HUES64 (cell line): ENCODE measurements at regions not wholly inside any gene's neighbourhood (a gene's known extent, or its start where the extent isn't known, plus 50 kb on each side); places are given as distances from the start of the nearest gene placed in this dataset.
"Not testable (repeated sequence)": the region's sequence is repeated elsewhere in the genome, so short reads cannot be mapped to it uniquely, and the experiment has no call there.

Source experiments
- H3K27ac ChIP-seq: 2 replicates; pipeline ENCODE4 v1.7.0; 2013; ENCODE audit warnings: low read depth, low read length, inconsistent platforms
- H3K27me3 ChIP-seq: 2 replicates; pipeline ENCODE4 v1.6.1; 2013; ENCODE audit warnings: mild to moderate bottlenecking, low read length; ENCODE audit not compliant: insufficient read depth
- H3K36me3 ChIP-seq: 2 replicates; pipeline ENCODE4 v1.6.1; 2013; ENCODE audit warnings: mild to moderate bottlenecking, low read length; ENCODE audit not compliant: insufficient read depth
- H3K4me1 ChIP-seq: 2 replicates; pipeline ENCODE4 v1.6.1; 2013; ENCODE audit warnings: mild to moderate bottlenecking, low read length, moderate library complexity; ENCODE audit not compliant: insufficient read depth
- H3K4me3 ChIP-seq: 2 replicates; pipeline ENCODE4 v1.5.1; 2013; ENCODE audit warnings: mild to moderate bottlenecking, low read length, moderate library complexity
- H3K9ac ChIP-seq: 2 replicates; pipeline ENCODE4 v1.6.1; 2013; ENCODE audit warnings: mild to moderate bottlenecking, low read depth, low read length
- H3K9me3 ChIP-seq: 2 replicates; pipeline ENCODE4 v1.6.1; 2013; ENCODE audit warnings: low read depth, low read length; ENCODE audit not compliant: insufficient read depth
- WGBS: fragments of 150-250, 120-280 bp; methylation state at CpG from one replicate; pipeline ENCODE4 v1.1.7; 2013; ENCODE audit warnings: missing lambda C conversion rate; 5-methylcytosine and 5-hydroxymethylcytosine counted together

- Histone ChIP-seq H3K27ac (no peak overlapping the region), H3K4me3 (no peak overlapping the region), H3K27me3 (no peaks in the 10 kb centered on the region), H3K9me3 (peaks cover 38% of the 10 kb centered on the region), H3K36me3 (no peaks in the 10 kb centered on the region), H3K9ac (no peak overlapping the region), H3K4me1 (peaks cover 11% of the 10 kb centered on the region)
- WGBS = no CpG with 5 or more reads among the region's 1 CpG
Observed at GRCh38 chr21:26275801-26276200, 105.2 kb upstream of the APP start.

DNA sequence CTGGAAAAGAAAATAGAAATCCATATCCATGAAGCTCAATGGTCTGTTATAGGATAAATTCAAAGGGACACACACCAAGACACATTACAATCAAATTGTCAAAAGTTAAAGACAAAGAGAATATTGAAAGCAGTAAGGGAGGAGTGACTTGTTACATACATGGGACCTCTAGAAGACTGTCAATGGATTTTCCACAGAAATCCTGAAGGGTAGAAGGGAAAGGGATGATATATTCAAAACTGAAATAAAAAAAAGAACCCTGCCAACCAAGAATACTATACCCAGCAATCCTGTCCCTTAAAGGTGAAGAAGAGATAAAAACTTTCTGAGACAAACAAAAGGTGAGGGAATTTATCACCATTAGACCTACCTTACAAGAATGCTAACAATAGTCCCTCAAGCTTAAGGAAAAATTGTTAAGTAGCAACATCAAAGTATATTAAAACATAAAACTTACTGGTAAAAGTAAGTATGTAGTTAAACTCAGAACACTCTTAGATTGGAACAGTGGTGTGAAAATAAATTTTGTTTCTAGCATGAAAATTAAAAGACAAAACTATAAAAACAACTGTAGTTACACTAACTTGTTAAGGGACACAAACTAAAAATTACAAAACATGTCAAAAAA lies 103.2 kb upstream of the APP start:
- H3K36me3 ChIP-seq = no peaks in the 10 kb centered on the region

DNA sequence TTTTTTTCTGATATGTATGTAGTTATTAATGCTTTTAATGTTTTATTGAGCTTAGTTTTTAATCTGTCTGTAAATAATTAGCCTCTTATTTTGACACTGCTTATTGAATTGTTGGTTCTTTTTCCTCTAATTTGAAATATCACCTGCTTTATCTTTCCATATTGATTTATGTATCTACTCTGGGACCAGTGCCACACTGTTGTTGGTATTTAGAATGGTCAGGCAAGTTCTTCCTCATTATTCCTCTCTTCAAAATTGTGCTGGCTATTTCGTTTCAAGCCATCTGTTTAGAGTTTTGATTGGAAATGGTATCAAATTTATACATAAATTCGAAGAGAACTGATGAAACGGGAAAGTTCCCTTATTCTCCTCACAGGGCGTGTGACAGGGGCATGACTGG lies 96.8 kb upstream of the APP start:
- Histone ChIP-seq H3K36me3 (no peaks in the 10 kb centered on the region), H3K9ac (no peak overlapping the region), H3K4me1 (no peaks in the 10 kb centered on the region), H3K27ac (no peak overlapping the region), H3K9me3 (peaks cover 6% of the 10 kb centered on the region; the same call in 1 of the 2 replicates), H3K4me3 (no peak overlapping the region), H3K27me3 (no peaks in the 10 kb centered on the region)
- WGBS = 85% methylated on average over 4 of the region's 4 CpGs

More for the DNA sequence above, 103.2 kb upstream of the APP start:
- no peak overlapping the region for H3K4me3 ChIP-seq
- no peaks in the 10 kb centered on the region for H3K27me3 ChIP-seq
- H3K4me1 ChIP-seq = no peaks in the 10 kb centered on the region
- H3K9ac ChIP-seq = no peak overlapping the region
- H3K9me3 ChIP-seq = peaks cover 40% of the 10 kb centered on the region
- H3K27ac ChIP-seq = no peak overlapping the region

DNA sequence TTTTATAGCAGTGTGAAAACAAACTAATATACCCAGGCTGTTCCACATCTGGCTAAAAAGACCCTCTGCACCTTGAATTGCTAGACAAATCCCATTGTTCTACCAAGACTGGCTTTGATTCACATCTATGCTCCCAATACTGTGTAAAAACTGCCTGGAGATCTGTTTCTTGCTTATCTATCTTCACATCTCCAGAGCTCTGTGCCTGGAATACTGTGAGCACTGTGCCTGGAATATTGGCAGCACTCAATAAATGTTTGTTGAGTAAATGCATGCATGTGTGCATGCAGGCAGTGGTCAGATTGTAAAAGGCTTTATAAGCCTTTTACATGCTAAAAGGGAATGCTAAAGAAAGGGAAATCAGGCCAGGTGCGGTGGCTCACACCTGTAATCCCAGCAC lies 75.5 kb upstream of the APP start:
- Histone ChIP-seq H3K4me1 (peaks cover 16% of the 10 kb centered on the region; the same call in 1 of the 2 replicates), H3K36me3 (no peaks in the 10 kb centered on the region), H3K4me3 (no peak overlapping the region), H3K9ac (no peak overlapping the region), H3K27me3 (no peaks in the 10 kb centered on the region), H3K9me3 (no peaks in the 10 kb centered on the region), H3K27ac (no peak overlapping the region)
- 89% methylated on average over 1 of the region's 1 CpG for WGBS

GRCh38 chr21:26245428-26245827 lies 74.9 kb upstream of the APP start:
- Histone ChIP-seq H3K9ac (no peak overlapping the region), H3K4me1 (peaks cover 16% of the 10 kb centered on the region; the same call in 1 of the 2 replicates), H3K27me3 (no peaks in the 10 kb centered on the region), H3K9me3 (no peaks in the 10 kb centered on the region), H3K27ac (no peak overlapping the region), H3K36me3 (no peaks in the 10 kb centered on the region), H3K4me3 (no peak overlapping the region)
- WGBS = 73% methylated on average over 2 of the region's 2 CpGs

DNA sequence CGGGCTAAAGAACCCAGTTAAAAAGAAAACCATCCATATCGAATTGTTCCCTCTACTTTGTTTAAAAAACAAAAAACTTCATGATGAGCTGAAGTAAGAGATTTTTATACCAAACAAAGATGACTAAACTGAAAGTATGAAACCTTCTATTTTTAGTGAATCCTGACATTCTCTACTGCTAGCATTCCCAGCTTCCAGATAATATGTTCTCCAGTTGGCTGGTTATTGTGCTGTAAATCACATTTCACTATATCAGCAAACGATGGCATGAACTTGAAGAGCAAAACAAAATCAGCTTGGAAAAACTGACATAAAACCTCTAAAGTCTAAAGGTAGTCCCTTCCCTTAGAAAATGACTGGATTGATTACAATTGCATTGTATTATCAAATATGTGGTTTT lies 68.1 kb upstream of the APP start:
- Histone ChIP-seq H3K4me3 (no peak overlapping the region), H3K4me1 (peaks cover 9% of the 10 kb centered on the region; the same call in 1 of the 2 replicates), H3K9ac (no peak overlapping the region), H3K27me3 (no peaks in the 10 kb centered on the region), H3K9me3 (peaks cover 5% of the 10 kb centered on the region), H3K36me3 (no peaks in the 10 kb centered on the region), H3K27ac (no peak overlapping the region)
- 100% methylated on average over 1 of the region's 3 CpGs for WGBS

- no peaks in the 10 kb centered on the region for H3K36me3 ChIP-seq
- H3K4me3 ChIP-seq = no peak overlapping the region
- H3K9me3 ChIP-seq = peaks cover 11% of the 10 kb centered on the region
- no peak overlapping the region for H3K9ac ChIP-seq
- 83% methylated on average over 4 of the region's 4 CpGs for WGBS
- H3K27ac ChIP-seq = no peak overlapping the region
- no peaks in the 10 kb centered on the region for H3K4me1 ChIP-seq
- no peaks in the 10 kb centered on the region for H3K27me3 ChIP-seq
Observed at GRCh38 chr21:26236281-26236680, 65.7 kb upstream of the APP start.

- H3K27me3 ChIP-seq, H3K36me3 ChIP-seq, H3K27ac ChIP-seq, H3K9ac ChIP-seq, H3K4me1 ChIP-seq, H3K4me3 ChIP-seq: not testable (repeated sequence)
- 83% methylated on average over 1 of the region's 1 CpG for WGBS
- H3K9me3 ChIP-seq = peaks cover 11% of the 10 kb centered on the region
Observed at GRCh38 chr21:26233297-26233696, 62.7 kb upstream of the APP start.

- H3K27me3 ChIP-seq, H3K4me1 ChIP-seq, H3K4me3 ChIP-seq, H3K9ac ChIP-seq, H3K27ac ChIP-seq, H3K36me3 ChIP-seq: not testable (repeated sequence)
- H3K9me3 ChIP-seq = peaks cover 11% of the 10 kb centered on the region
- 79% methylated on average over 8 of the region's 8 CpGs for WGBS
Observed at GRCh38 chr21:26232491-26232890, 61.9 kb upstream of the APP start.

GRCh38 chr21:26227130-26227529 lies 56.6 kb upstream of the APP start:
- H3K9me3 ChIP-seq = 0 out of 2 replicates have a peak, but pooled peaks cover 3% of the 10 kb centered on the region
- 100% methylated on average over 2 of the region's 2 CpGs for WGBS
- peak overlapping the region; percentile 9; the same call in 1 of the 2 replicates for H3K9ac ChIP-seq
- H3K4me1 ChIP-seq = peaks cover 18% of the 10 kb centered on the region; the same call in 1 of the 2 replicates
- H3K27ac ChIP-seq = 0 out of 2 replicates have a peak overlapping the region, but pooled peaks have one; percentile 13
- no peaks in the 10 kb centered on the region for H3K36me3 ChIP-seq
- H3K27me3 ChIP-seq = no peaks in the 10 kb centered on the region
- H3K4me3 ChIP-seq = no peak overlapping the region

DNA sequence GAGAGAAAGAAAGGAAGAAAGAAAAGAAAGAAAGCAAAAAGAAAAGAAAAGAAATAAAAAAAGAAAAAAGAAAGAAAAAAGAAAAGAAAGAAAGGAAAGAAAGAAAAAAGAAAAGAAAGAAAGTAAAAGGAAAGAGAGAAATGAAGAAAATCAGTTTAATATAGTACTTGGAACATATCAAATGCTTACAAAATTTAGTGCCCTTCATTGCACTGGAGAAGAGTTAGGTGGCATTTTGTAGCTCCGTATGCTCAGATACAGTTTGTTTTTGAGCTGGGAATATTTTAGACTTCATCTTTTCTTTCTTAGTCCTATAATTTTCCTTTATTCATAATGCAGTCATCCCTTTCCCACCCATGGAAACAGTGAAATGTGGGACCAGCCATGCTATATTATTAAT lies 56.2 kb upstream of the APP start:
- Histone ChIP-seq H3K9me3 (no peaks in the 10 kb centered on the region), H3K27me3 (no peaks in the 10 kb centered on the region), H3K36me3 (no peaks in the 10 kb centered on the region), H3K27ac (no peak overlapping the region), H3K4me1 (peaks cover 18% of the 10 kb centered on the region; the same call in 1 of the 2 replicates), H3K9ac (no peak overlapping the region), H3K4me3 (no peak overlapping the region)
- no CpG with 5 or more reads among the region's 1 CpG for WGBS

DNA sequence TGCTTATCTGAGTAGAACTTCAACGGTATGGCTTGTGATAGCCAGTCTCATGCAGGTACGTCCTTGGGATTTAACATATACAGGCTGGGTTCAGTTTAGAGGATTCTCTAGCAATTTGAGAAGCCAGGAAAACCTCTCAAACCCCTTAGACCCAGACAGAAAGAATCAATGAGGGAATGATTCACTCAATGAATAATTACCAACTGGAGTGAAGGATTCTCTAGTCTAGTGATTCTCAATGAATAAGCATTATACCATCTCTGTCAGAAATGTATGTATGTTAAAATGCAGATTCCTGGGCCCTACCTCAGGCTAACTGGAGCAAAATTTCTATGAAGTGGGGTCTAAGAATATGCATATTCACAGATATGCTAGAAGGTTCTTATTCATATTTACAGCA lies 54.5 kb upstream of the APP start:
- Histone ChIP-seq H3K4me1 (peaks cover 18% of the 10 kb centered on the region; the same call in 1 of the 2 replicates), H3K27me3 (no peaks in the 10 kb centered on the region), H3K27ac (no peak overlapping the region), H3K36me3 (no peaks in the 10 kb centered on the region), H3K9me3 (no peaks in the 10 kb centered on the region), H3K9ac (no peak overlapping the region), H3K4me3 (no peak overlapping the region)
- 90% methylated on average over 2 of the region's 2 CpGs for WGBS
